ENCODE measurements at regions not wholly inside any gene's neighbourhood (a gene's known extent, or its start where the extent isn't known, plus 50 kb on each side); places are given as distances from the start of the nearest gene placed in this dataset.

GRCh38 chrX:112577146-112577545 lies 102.6 kb downstream of the LHFPL1 start:
- Histone ChIP-seq H3K4me1 (ENCODE audit: control insufficient read depth, insufficient read depth, low read length) (no peaks in the 10 kb centered on the region), H3K9me3 (replicated peaks; ENCODE audit: control insufficient read depth, low read depth, low read length) (no peaks in the 10 kb centered on the region), H3K4me3 (ENCODE audit: low read length) (no peak overlapping the region), H3K27ac (ENCODE audit: low read length) (no peak overlapping the region), H3K27me3 (ENCODE audit: control insufficient read depth, insufficient read depth, low read length) (peaks cover 5% of the 10 kb centered on the region), H3K36me3 (ENCODE audit: control insufficient read depth, insufficient read depth, low read length) (no peaks in the 10 kb centered on the region)
- DNase-seq = no peak
- 25% methylated on average over 1 of the region's 2 CpGs for WGBS (ENCODE audit: insufficient coverage)

DNA sequence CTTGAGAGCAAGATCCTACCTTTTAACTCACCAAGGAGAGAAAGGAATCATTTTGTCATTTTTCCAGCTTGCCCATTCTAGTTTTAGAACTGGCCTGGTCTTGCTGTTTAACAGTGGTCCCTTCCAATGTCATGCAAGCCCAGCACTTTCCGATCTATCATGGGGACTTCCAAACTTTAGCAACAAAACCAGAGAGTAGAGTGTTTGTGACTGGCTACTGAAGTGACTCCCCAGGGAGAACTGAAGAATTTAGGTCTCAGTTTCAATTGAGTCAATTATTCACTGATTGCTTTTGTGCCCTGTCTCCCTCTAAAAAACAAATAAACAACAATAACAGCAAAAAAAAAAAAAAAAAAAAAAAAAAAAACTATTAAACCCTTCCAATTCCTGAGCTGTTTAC lies 108.3 kb downstream of the LHFPL1 start:
- no CpG with 5 or more reads among the region's 1 CpG for WGBS (ENCODE audit: insufficient coverage)
- no peak overlapping the region for H3K27ac ChIP-seq (ENCODE audit: low read length)
- H3K9me3 ChIP-seq (replicated peaks; ENCODE audit: control insufficient read depth, low read depth, low read length) = no peaks in the 10 kb centered on the region
- H3K4me3 ChIP-seq (ENCODE audit: low read length) = no peak overlapping the region
- no peaks in the 10 kb centered on the region for H3K36me3 ChIP-seq (ENCODE audit: control insufficient read depth, insufficient read depth, low read length)
- DNase-seq = no peak
- H3K27me3 ChIP-seq (ENCODE audit: control insufficient read depth, insufficient read depth, low read length) = peaks cover 7% of the 10 kb centered on the region
- H3K4me1 ChIP-seq (ENCODE audit: control insufficient read depth, insufficient read depth, low read length) = no peaks in the 10 kb centered on the region

DNA sequence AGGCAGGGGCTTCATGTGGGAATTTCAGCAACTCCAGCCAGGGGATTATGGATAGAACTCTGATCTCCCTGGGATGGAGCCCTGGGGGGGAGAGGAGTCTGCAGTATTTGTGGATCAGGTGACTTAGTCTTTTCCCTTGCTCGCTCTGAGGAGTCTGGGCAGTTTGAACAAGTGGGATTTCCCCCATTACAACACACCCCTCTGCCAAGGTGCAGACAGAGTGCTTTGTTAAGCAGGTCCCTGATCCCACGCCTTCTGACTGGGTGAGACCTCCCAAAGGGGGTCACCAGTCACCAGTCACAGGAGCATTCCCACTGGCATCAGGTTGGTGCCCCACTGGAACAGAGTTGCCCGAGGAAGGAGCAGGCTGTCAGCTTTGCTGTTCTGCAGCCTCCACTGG lies 123.9 kb downstream of the LHFPL1 start:
- H3K9me3 ChIP-seq (replicated peaks; ENCODE audit: control insufficient read depth, low read depth, low read length) = no peaks in the 10 kb centered on the region

GRCh38 chrX:112545051-112545450 lies 134.7 kb downstream of the LHFPL1 start:
- DNase-seq = no peak

More for the DNA sequence above, 123.9 kb downstream of the LHFPL1 start:
- Histone ChIP-seq H3K36me3 (ENCODE audit: control insufficient read depth, insufficient read depth, low read length) (no peaks in the 10 kb centered on the region), H3K27ac (ENCODE audit: low read length) (no peak overlapping the region), H3K27me3 (ENCODE audit: control insufficient read depth, insufficient read depth, low read length) (peaks cover 11% of the 10 kb centered on the region), H3K4me1 (ENCODE audit: control insufficient read depth, insufficient read depth, low read length) (no peaks in the 10 kb centered on the region), H3K4me3 (ENCODE audit: low read length) (no peak overlapping the region)
- no peak for DNase-seq
- WGBS (ENCODE audit: insufficient coverage) = 72% methylated on average over 2 of the region's 3 CpGs

GRCh38 chrX:112536544-112536943 lies 143.2 kb downstream of the LHFPL1 start:
- WGBS (ENCODE audit: insufficient coverage) = 38% methylated on average over 2 of the region's 2 CpGs
- Histone ChIP-seq H3K4me1 (ENCODE audit: control insufficient read depth, insufficient read depth, low read length) (no peaks in the 10 kb centered on the region), H3K4me3 (ENCODE audit: low read length) (no peak overlapping the region), H3K36me3 (ENCODE audit: control insufficient read depth, insufficient read depth, low read length) (no peaks in the 10 kb centered on the region), H3K9me3 (replicated peaks; ENCODE audit: control insufficient read depth, low read depth, low read length) (no peaks in the 10 kb centered on the region), H3K27me3 (ENCODE audit: control insufficient read depth, insufficient read depth, low read length) (peaks cover 7% of the 10 kb centered on the region), H3K27ac (ENCODE audit: low read length) (no peak overlapping the region)
- DNase-seq = no peak

More at GRCh38 chrX:112545051-112545450, 134.7 kb downstream of the LHFPL1 start:
- H3K4me1 ChIP-seq (ENCODE audit: control insufficient read depth, insufficient read depth, low read length) = no peaks in the 10 kb centered on the region
- no peak overlapping the region for H3K27ac ChIP-seq (ENCODE audit: low read length)
- H3K36me3 ChIP-seq (ENCODE audit: control insufficient read depth, insufficient read depth, low read length) = no peaks in the 10 kb centered on the region
- 80% methylated on average over 1 of the region's 4 CpGs for WGBS (ENCODE audit: insufficient coverage)
- H3K27me3 ChIP-seq (ENCODE audit: control insufficient read depth, insufficient read depth, low read length) = peaks cover 2% of the 10 kb centered on the region
- H3K4me3 ChIP-seq (ENCODE audit: low read length) = no peak overlapping the region
- H3K9me3 ChIP-seq (replicated peaks; ENCODE audit: control insufficient read depth, low read depth, low read length) = no peaks in the 10 kb centered on the region

- peak; percentile 39 for DNase-seq
- H3K4me1 ChIP-seq (ENCODE audit: control insufficient read depth, insufficient read depth, low read length) = no peaks in the 10 kb centered on the region
- no peaks in the 10 kb centered on the region for H3K9me3 ChIP-seq (replicated peaks; ENCODE audit: control insufficient read depth, low read depth, low read length)
- no peak overlapping the region for H3K27ac ChIP-seq (ENCODE audit: low read length)
- H3K4me3 ChIP-seq (ENCODE audit: low read length) = no peak overlapping the region
- H3K27me3 ChIP-seq (ENCODE audit: control insufficient read depth, insufficient read depth, low read length) = peaks cover 2% of the 10 kb centered on the region
- no peaks in the 10 kb centered on the region for H3K36me3 ChIP-seq (ENCODE audit: control insufficient read depth, insufficient read depth, low read length)
Measured at GRCh38 chrX:112527903-112528302, 151.8 kb downstream of the LHFPL1 start.

GRCh38 chrX:112521676-112522075 lies 158.1 kb downstream of the LHFPL1 start:
- WGBS (ENCODE audit: insufficient coverage) = 50% methylated on average over 1 of the region's 2 CpGs

GRCh38 chrX:112520124-112520523 lies 159.6 kb downstream of the LHFPL1 start:
- peaks cover 4% of the 10 kb centered on the region for H3K9me3 ChIP-seq (replicated peaks; ENCODE audit: control insufficient read depth, low read depth, low read length)
- H3K4me3 ChIP-seq (ENCODE audit: low read length) = no peak overlapping the region
- no peaks in the 10 kb centered on the region for H3K4me1 ChIP-seq (ENCODE audit: control insufficient read depth, insufficient read depth, low read length)
- no peak overlapping the region for H3K27ac ChIP-seq (ENCODE audit: low read length)
- no peaks in the 10 kb centered on the region for H3K36me3 ChIP-seq (ENCODE audit: control insufficient read depth, insufficient read depth, low read length)
- H3K27me3 ChIP-seq (ENCODE audit: control insufficient read depth, insufficient read depth, low read length) = peaks cover 6% of the 10 kb centered on the region
- DNase-seq = no peak
- WGBS (ENCODE audit: insufficient coverage) = no CpG with 5 or more reads among the region's 1 CpG

More at GRCh38 chrX:112521676-112522075, 158.1 kb downstream of the LHFPL1 start:
- Histone ChIP-seq H3K4me3 (ENCODE audit: low read length) (no peak overlapping the region), H3K36me3 (ENCODE audit: control insufficient read depth, insufficient read depth, low read length) (no peaks in the 10 kb centered on the region), H3K4me1 (ENCODE audit: control insufficient read depth, insufficient read depth, low read length) (no peaks in the 10 kb centered on the region), H3K27me3 (ENCODE audit: control insufficient read depth, insufficient read depth, low read length) (peaks cover 6% of the 10 kb centered on the region), H3K9me3 (replicated peaks; ENCODE audit: control insufficient read depth, low read depth, low read length) (no peaks in the 10 kb centered on the region), H3K27ac (ENCODE audit: low read length) (no peak overlapping the region)
- no peak for DNase-seq

DNA sequence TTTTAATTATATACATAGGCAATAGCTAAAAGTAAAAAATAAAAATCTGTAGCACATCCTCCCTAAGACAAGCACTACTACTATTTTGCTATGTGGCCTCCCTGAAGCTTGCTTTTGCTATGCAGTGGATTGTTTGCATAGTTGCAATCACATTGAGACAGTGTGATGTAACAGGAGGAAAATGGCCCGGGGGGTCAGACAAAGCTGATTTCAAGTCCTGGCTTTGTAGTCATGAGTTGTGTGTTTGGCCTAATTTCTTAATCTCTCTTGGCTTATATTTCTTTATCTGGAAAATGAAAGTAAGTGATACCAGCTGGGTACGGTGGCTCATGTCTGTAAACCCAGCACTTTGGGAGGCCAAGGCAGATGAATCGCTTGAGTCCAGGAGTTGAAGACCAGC lies 166.6 kb downstream of the LHFPL1 start:
- Histone ChIP-seq H3K4me1 (ENCODE audit: control insufficient read depth, insufficient read depth, low read length) (no peaks in the 10 kb centered on the region), H3K27ac (ENCODE audit: low read length) (no peak overlapping the region)
- WGBS (ENCODE audit: insufficient coverage) = 71% methylated on average over 1 of the region's 3 CpGs

DNA sequence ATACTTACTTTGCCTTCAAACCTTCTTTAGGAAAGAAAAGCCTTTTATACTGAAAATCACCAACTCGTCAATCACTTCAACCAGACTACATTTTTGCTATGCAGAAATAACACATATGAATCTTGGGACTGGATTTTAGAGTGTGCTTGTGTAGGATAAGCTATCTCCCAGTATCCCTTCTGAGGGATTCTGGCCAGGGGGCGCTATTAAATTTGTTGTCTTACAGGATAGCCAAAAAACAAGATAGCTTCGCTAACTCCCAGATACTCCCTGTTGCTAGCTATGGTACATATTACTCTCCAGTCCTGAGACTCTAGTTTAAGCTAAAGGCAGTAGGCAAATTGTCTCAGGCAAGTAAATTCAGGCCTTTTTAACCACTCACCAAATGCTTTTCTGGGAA lies 167.2 kb downstream of the LHFPL1 start:
- Histone ChIP-seq H3K4me1 (ENCODE audit: control insufficient read depth, insufficient read depth, low read length) (no peaks in the 10 kb centered on the region), H3K4me3 (ENCODE audit: low read length) (no peak overlapping the region), H3K27me3 (ENCODE audit: control insufficient read depth, insufficient read depth, low read length) (no peaks in the 10 kb centered on the region), H3K36me3 (ENCODE audit: control insufficient read depth, insufficient read depth, low read length) (no peaks in the 10 kb centered on the region), H3K9me3 (replicated peaks; ENCODE audit: control insufficient read depth, low read depth, low read length) (peaks cover 5% of the 10 kb centered on the region), H3K27ac (ENCODE audit: low read length) (no peak overlapping the region)
- WGBS (ENCODE audit: insufficient coverage) = no CpG with 5 or more reads among the region's 3 CpGs
- DNase-seq = no peak

More for the DNA sequence above, 166.6 kb downstream of the LHFPL1 start:
- DNase-seq = no peak
- no peak overlapping the region for H3K4me3 ChIP-seq (ENCODE audit: low read length)
- no peaks in the 10 kb centered on the region for H3K36me3 ChIP-seq (ENCODE audit: control insufficient read depth, insufficient read depth, low read length)
- H3K27me3 ChIP-seq (ENCODE audit: control insufficient read depth, insufficient read depth, low read length) = no peaks in the 10 kb centered on the region
- peaks cover 5% of the 10 kb centered on the region for H3K9me3 ChIP-seq (replicated peaks; ENCODE audit: control insufficient read depth, low read depth, low read length)

- Histone ChIP-seq H3K27me3 (ENCODE audit: control insufficient read depth, insufficient read depth, low read length) (no peaks in the 10 kb centered on the region), H3K36me3 (ENCODE audit: control insufficient read depth, insufficient read depth, low read length) (no peaks in the 10 kb centered on the region), H3K4me3 (ENCODE audit: low read length) (no peak overlapping the region), H3K27ac (ENCODE audit: low read length) (no peak overlapping the region), H3K9me3 (replicated peaks; ENCODE audit: control insufficient read depth, low read depth, low read length) (peaks cover 5% of the 10 kb centered on the region), H3K4me1 (ENCODE audit: control insufficient read depth, insufficient read depth, low read length) (no peaks in the 10 kb centered on the region)
- WGBS (ENCODE audit: insufficient coverage) = no CpG with 5 or more reads among the region's 3 CpGs
- DNase-seq = no peak
Measured at GRCh38 chrX:112510629-112511028, 169.1 kb downstream of the LHFPL1 start.
